ENCODE measurements at regions not wholly inside any gene's neighbourhood (a gene's known extent, or its start where the extent isn't known, plus 50 kb on each side); places are given as distances from the start of the nearest gene placed in this dataset.

DNA sequence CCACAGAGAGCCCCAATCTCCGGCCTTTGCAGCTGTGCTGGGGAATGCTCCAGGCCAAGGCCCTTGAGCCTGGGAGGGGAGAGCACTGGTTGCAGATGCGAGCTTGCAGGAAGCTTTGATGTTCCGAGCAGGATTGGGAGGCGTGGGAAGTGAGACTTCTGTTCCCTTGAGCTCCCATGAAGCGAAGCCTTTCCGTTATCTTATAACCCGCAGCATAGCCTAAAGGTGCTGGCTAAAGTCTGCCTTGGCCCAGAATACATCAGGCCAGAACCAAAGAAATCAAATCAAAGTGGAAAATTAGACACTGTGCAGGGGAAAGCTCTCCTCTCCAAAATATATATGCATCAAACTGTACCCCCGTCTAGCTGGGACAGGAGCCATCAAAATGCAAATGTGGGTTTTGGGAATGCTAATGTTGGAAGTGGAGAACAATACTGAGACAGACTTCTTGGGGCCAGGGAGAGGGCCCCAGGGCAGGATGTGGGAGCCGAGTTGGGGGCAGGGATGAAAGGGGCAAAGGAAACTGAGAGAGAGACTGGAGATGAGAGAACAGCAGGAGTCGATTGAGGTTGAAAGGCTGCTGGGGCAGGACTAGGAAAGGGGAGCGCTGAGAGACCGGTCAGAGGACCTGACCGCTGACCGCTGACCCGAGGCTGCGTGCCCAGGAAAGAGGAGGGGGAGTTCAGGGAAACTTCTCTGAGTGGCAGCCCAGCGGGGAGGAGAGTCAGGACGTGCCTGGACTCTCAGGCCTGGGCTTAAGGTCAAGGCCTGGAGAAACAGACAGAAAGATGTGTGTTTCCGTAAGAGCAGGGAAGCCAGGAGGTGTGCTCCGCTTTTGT lies 152.2 kb upstream of the PARP11 start:
- TF ChIP-seq CTCF (IDR thresholded peaks at IDR 0.05): no peak
- TF ChIP-seq POLR2A (IDR thresholded peaks at IDR 0.05): no peak
- no peak for TF ChIP-seq POLR2AphosphoS5 (IDR thresholded peaks at IDR 0.05)

Data from breast epithelium (tissue), 3 donors.